K562 (cell line): ENCODE measurements at regions not wholly inside any gene's neighbourhood (a gene's known extent, or its start where the extent isn't known, plus 50 kb on each side); places are given as distances from the start of the nearest gene placed in this dataset.

Source experiments
- ATAC-seq: fragments of 200-7000 bp; cut with Tn5 transposase; 3 replicates; pipeline ENCODE4 v1.9.1; 2020; ENCODE audit warnings: moderate library complexity
- BruUV-seq: library from RNA; stranded (reverse); fragments of 400-500 nt; replicated peaks from 2 replicates; lab custom pipeline; 2021; lab: Mats Ljungman, UMichigan
- CTCF ChIA-PET: fragments of 300-600 bp; formaldehyde crosslinking; extraction: SDS; loops from one replicate; lab custom pipeline; 2021; ENCODE audit warnings: low intra/inter-chr PET ratio; lab: Yijun Ruan, JAX
- POLR2A ChIA-PET: fragments of 300-600, 350-650 bp; sonication (Branson Sonifier 250); formaldehyde crosslinking; extraction: SDS; loops from one replicate; lab custom pipeline; 2021; ENCODE audit warnings: antibody characterized with exemption, inconsistent platforms; lab: Yijun Ruan, JAX
- DNase-seq, 4 experiments: peaks; one replicate each; pipeline versions ENCODE4 v3.0.0 to v3.0.0-alpha.2; 2011 to 2018; ENCODE audit warnings: low spot score in 3 of 4, mixed read lengths in 3 of 4; ENCODE audit errors: extremely low read depth in 1 of 4
- FAIRE-seq: peaks from 2 replicates; lab custom pipeline; 2011; peaks lifted over from hg19 to GRCh38; lab: Jason Lieb, UNC
- H2AFZ ChIP-seq: 2 replicates; pipeline ENCODE4 v1.6.0; 2011; ENCODE audit warnings: low read depth, low read length, control low read depth, inconsistent platforms
- H3K27ac ChIP-seq: fragments of 200-600 bp; 3 replicates; pipeline ENCODE4 v1.8.0; 2011; ENCODE audit warnings: low read depth, mild to moderate bottlenecking, control low read depth, inconsistent platforms, low read length, moderate library complexity, mixed read lengths; ENCODE audit errors: extremely low read depth
- H3K27me3 ChIP-seq, 2 experiments: fragments of 300-600 bp in 1 of 2; 2 replicates in 1 of 2; 3 replicates in 1 of 2; pipeline versions ENCODE4 v1.6.0 to v1.8.0; 2011; ENCODE audit warnings: inconsistent platforms in 2 of 2, low read length in 2 of 2, mild to moderate bottlenecking in 1 of 2, mixed read lengths in 1 of 2, moderate library complexity in 1 of 2; ENCODE audit not compliant: control insufficient read depth in 2 of 2, insufficient read depth in 2 of 2
- H3K36me3 ChIP-seq: fragments of 300-600 bp; 3 replicates; pipeline ENCODE4 v1.8.0; 2011; ENCODE audit warnings: mild to moderate bottlenecking, low read length, inconsistent platforms; ENCODE audit not compliant: control insufficient read depth, insufficient read depth
- H3K4me1 ChIP-seq, 2 experiments: fragments of 200-600 bp in 1 of 2; replicated peaks in 1 of 2; 2 replicates in 1 of 2; 3 replicates in 1 of 2; pipeline versions ENCODE4 v1.5.1 to v1.8.0; 2011; ENCODE audit warnings: inconsistent platforms in 2 of 2, low read length in 2 of 2, mild to moderate bottlenecking in 1 of 2, mixed read lengths in 1 of 2, moderate library complexity in 1 of 2; ENCODE audit not compliant: control insufficient read depth in 2 of 2, insufficient read depth in 2 of 2
- H3K4me2 ChIP-seq: 2 replicates; pipeline ENCODE4 v1.6.1; 2011; ENCODE audit warnings: low read length, control low read depth, inconsistent platforms, mixed read lengths; ENCODE audit not compliant: insufficient read depth
- H3K4me3 ChIP-seq: fragments of 200-600 bp; sonication (generic), shearing (Covaris generic); 2 replicates; pipeline ENCODE4 v1.5.1; 2016; ENCODE audit warnings: control low read depth, inconsistent platforms
- H3K79me2 ChIP-seq: fragments of 200-600 bp; 3 replicates; pipeline ENCODE4 v1.8.0; 2011; ENCODE audit warnings: low read length, inconsistent platforms; ENCODE audit not compliant: control insufficient read depth, insufficient read depth
- H3K9ac ChIP-seq, 2 experiments: 2 replicates each; pipeline versions ENCODE4 v1.6.0 to v1.6.1; 2011; ENCODE audit warnings: low read depth in 2 of 2, low read length in 2 of 2, control low read depth in 1 of 2, inconsistent platforms in 1 of 2, mild to moderate bottlenecking in 1 of 2, mixed read lengths in 1 of 2; ENCODE audit not compliant: insufficient read depth in 1 of 2
- H3K9me1 ChIP-seq: one replicate; pipeline ENCODE4 v1.6.0; 2011; ENCODE audit warnings: inconsistent platforms, mild to moderate bottlenecking, low read length, moderate library complexity; ENCODE audit not compliant: control insufficient read depth, insufficient read depth
- H3K9me3 ChIP-seq: replicated peaks from 2 replicates; pipeline ENCODE4 v1.5.1; 2011; ENCODE audit warnings: low read depth, low read length, inconsistent platforms; ENCODE audit not compliant: control insufficient read depth, insufficient read depth
- H4K20me1 ChIP-seq: replicated peaks from 2 replicates; pipeline ENCODE4 v1.6.1; 2011; ENCODE audit warnings: low read length, inconsistent platforms, mixed read lengths; ENCODE audit not compliant: control insufficient read depth, insufficient read depth
- RFX1 ChIP-seq: fragments of 450-650 bp; IDR thresholded peaks from 2 replicates; pipeline ENCODE4 v1.6.1; 2016; ENCODE audit warnings: mild to moderate bottlenecking, moderate library complexity
- TGIF2 ChIP-seq: sonication (generic); formaldehyde crosslinking; IDR thresholded peaks from 2 replicates; pipeline ENCODE4 v1.8.1; 2022; ENCODE audit warnings: mild to moderate bottlenecking, missing genetic modification reagents, moderate library complexity
- in situ Hi-C: fragments of 300-500 bp; cut with MboI; formaldehyde crosslinking; loops from 4 replicates; pipeline ENCODE4 v1.15.0; 2018; ENCODE audit warnings: inconsistent platforms, mixed read lengths
- intact Hi-C: fragments of 100-400 bp; cut with micrococcal nuclease; formaldehyde crosslinking; loops from 2 replicates; pipeline ENCODE4 v1.14.2; 2022
- TF ChIP-seq, protein P1 (sequence below), 3 experiments: fragments of 200-800 bp in 1 of 3; fragments of 250-450 bp in 1 of 3; fragments of 450-650 bp in 1 of 3; sonication (Bioruptor Pico) in 1 of 3; sonication (Bioruptor generic) in 1 of 3; formaldehyde crosslinking in 1 of 3; IDR thresholded peaks; 2 replicates each; pipeline versions ENCODE4 v1.6.1 to v1.8.0; 2016 to 2022; ENCODE audit warnings: mild to moderate bottlenecking in 2 of 3, missing genetic modification characterization in 2 of 3, missing compliant biosample characterization in 1 of 3, moderate library complexity in 1 of 3
- TF ChIP-seq, protein P2 (sequence below): fragments of 450-650 bp; formaldehyde crosslinking; IDR thresholded peaks from 2 replicates; pipeline ENCODE4 v1.4.0; 2020; ENCODE audit warnings: mild to moderate bottlenecking, mixed read lengths
- TF ChIP-seq, protein P3 (sequence below): fragments of 450-650 bp; IDR thresholded peaks from 2 replicates; pipeline ENCODE4 v1.6.1; 2014; ENCODE audit warnings: low read depth, mild to moderate bottlenecking, moderate library complexity, borderline replicate concordance

- TF ChIP-seq, protein P1, sequence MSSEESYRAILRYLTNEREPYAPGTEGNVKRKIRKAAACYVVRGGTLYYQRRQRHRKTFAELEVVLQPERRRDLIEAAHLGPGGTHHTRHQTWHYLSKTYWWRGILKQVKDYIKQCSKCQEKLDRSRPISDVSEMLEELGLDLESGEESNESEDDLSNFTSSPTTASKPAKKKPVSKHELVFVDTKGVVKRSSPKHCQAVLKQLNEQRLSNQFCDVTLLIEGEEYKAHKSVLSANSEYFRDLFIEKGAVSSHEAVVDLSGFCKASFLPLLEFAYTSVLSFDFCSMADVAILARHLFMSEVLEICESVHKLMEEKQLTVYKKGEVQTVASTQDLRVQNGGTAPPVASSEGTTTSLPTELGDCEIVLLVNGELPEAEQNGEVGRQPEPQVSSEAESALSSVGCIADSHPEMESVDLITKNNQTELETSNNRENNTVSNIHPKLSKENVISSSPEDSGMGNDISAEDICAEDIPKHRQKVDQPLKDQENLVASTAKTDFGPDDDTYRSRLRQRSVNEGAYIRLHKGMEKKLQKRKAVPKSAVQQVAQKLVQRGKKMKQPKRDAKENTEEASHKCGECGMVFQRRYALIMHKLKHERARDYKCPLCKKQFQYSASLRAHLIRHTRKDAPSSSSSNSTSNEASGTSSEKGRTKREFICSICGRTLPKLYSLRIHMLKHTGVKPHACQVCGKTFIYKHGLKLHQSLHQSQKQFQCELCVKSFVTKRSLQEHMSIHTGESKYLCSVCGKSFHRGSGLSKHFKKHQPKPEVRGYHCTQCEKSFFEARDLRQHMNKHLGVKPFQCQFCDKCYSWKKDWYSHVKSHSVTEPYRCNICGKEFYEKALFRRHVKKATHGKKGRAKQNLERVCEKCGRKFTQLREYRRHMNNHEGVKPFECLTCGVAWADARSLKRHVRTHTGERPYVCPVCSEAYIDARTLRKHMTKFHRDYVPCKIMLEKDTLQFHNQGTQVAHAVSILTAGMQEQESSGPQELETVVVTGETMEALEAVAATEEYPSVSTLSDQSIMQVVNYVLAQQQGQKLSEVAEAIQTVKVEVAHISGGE (CRISPR knock-in tag; IDR thresholded peaks at IDR 0.05): peak in 1 of 3 experiments; percentile 57; a peak in 2 of 6 replicates
- no peak for TF ChIP-seq TGIF2 (CRISPR knock-in tag)
Observed at GRCh38 chr3:72460205-72461174, 387.8 kb downstream of the SHQ1 start (continued).

- Histone ChIP-seq H3K4me1 (peaks cover 4 to 30% of the 10 kb centered on the region in 2 experiments; a peak in 4 of 5 replicates), H2AFZ (peak overlapping the region; percentile 53; the same call in 1 of the 2 replicates), H3K4me3 (no peak overlapping the region), H4K20me1 (no peaks in the 10 kb centered on the region), H3K9me1 (no peaks in the 10 kb centered on the region), H3K9me3 (no peaks in the 10 kb centered on the region), H3K4me2 (no peak overlapping the region), H3K79me2 (no peaks in the 10 kb centered on the region), H3K27ac (peak overlapping the region; percentile 90), H3K36me3 (no peaks in the 10 kb centered on the region), H3K27me3 (no peaks in the 10 kb centered on the region; a peak in 1 of 5 replicates), H3K9ac (no peak overlapping the region; a peak in 1 of 4 replicates)
- ChIA-PET POLR2A (interaction anchor here (1.6 kb wide), 1 partner anchor 11 kb away, joined by 3 read pairs; no protein-coding TSS in a partner anchor), CTCF (no interaction called here)
- FAIRE-seq (no peak), DNase-seq (no peak), ATAC-seq (peak; percentile 28)
- in situ Hi-C loops (no loop called here), intact Hi-C loops (no loop called here)
- no TSS peak for BruUV-seq
- TF ChIP-seq, protein P2, sequence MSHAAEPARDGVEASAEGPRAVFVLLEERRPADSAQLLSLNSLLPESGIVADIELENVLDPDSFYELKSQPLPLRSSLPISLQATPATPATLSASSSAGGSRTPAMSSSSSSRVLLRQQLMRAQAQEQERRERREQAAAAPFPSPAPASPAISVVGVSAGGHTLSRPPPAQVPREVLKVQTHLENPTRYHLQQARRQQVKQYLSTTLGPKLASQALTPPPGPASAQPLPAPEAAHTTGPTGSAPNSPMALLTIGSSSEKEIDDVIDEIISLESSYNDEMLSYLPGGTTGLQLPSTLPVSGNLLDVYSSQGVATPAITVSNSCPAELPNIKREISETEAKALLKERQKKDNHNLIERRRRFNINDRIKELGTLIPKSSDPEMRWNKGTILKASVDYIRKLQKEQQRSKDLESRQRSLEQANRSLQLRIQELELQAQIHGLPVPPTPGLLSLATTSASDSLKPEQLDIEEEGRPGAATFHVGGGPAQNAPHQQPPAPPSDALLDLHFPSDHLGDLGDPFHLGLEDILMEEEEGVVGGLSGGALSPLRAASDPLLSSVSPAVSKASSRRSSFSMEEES (CRISPR knock-in tag): no peak
- peak; percentile 26; the same call in 1 of the 2 replicates for TF ChIP-seq RFX1
- TF ChIP-seq, protein P3, sequence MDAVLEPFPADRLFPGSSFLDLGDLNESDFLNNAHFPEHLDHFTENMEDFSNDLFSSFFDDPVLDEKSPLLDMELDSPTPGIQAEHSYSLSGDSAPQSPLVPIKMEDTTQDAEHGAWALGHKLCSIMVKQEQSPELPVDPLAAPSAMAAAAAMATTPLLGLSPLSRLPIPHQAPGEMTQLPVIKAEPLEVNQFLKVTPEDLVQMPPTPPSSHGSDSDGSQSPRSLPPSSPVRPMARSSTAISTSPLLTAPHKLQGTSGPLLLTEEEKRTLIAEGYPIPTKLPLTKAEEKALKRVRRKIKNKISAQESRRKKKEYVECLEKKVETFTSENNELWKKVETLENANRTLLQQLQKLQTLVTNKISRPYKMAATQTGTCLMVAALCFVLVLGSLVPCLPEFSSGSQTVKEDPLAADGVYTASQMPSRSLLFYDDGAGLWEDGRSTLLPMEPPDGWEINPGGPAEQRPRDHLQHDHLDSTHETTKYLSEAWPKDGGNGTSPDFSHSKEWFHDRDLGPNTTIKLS: no peak
Observed at GRCh38 chr3:72459588-72459987, 388.7 kb downstream of the SHQ1 start.
